OCI-LY1 (cell line): ENCODE measurements at regions not wholly inside any gene's neighbourhood (a gene's known extent, or its start where the extent isn't known, plus 50 kb on each side); places are given as distances from the start of the nearest gene placed in this dataset.

Experiments used
- H2AFZ ChIP-seq: fragments of 200-600 bp; sonication (generic), shearing (Covaris generic); 2 replicates; pipeline ENCODE4 v1.6.0; 2014; ENCODE audit warnings: antibody characterized with exemption, mild to moderate bottlenecking, low read length
- H3F3A ChIP-seq: fragments of 200-600 bp; sonication (generic), shearing (Covaris generic); 2 replicates; pipeline ENCODE4 v1.6.0; 2014; ENCODE audit warnings: mild to moderate bottlenecking, antibody characterized with exemption, low read length, moderate library complexity; ENCODE audit not compliant: insufficient read depth
- H3K27ac ChIP-seq: fragments of 200-600 bp; sonication (generic); 2 replicates; pipeline ENCODE4 v1.5.1; 2014; ENCODE audit warnings: low read length, mixed run types, mild to moderate bottlenecking, low read depth; ENCODE audit not compliant: poor library complexity, severe bottlenecking
- H3K27me3 ChIP-seq: fragments of 200-600 bp; sonication (generic); 2 replicates; pipeline ENCODE4 v1.6.0; 2014; ENCODE audit warnings: antibody characterized with exemption, mild to moderate bottlenecking, low read length, moderate library complexity; ENCODE audit not compliant: insufficient read depth
- H3K36me3 ChIP-seq: fragments of 200-600 bp; sonication (generic); 2 replicates; pipeline ENCODE4 v1.6.1; 2014; ENCODE audit warnings: mild to moderate bottlenecking, antibody characterized with exemption, low read length, moderate library complexity, mixed read lengths; ENCODE audit not compliant: insufficient read depth
- H3K4me1 ChIP-seq: fragments of 200-600 bp; sonication (generic); 2 replicates; pipeline ENCODE4 v1.5.1; 2014; ENCODE audit warnings: mild to moderate bottlenecking, low read length, moderate library complexity; ENCODE audit not compliant: insufficient read depth, severe bottlenecking
- H3K4me2 ChIP-seq: fragments of 200-600 bp; sonication (generic), shearing (Covaris generic); 2 replicates; pipeline ENCODE4 v1.6.1; 2014; ENCODE audit warnings: low read length
- H3K4me3 ChIP-seq: fragments of 200-600 bp; sonication (generic); 2 replicates; pipeline ENCODE4 v1.5.1; 2014; ENCODE audit warnings: low read length, low read depth, mild to moderate bottlenecking, mixed read lengths; ENCODE audit not compliant: poor library complexity, severe bottlenecking
- H3K79me2 ChIP-seq: fragments of 200-600 bp; shearing (Covaris generic); 2 replicates; pipeline ENCODE4 v1.6.1; 2016; ENCODE audit warnings: mixed run types, low read length, mixed read lengths; ENCODE audit not compliant: insufficient read depth
- H3K9ac ChIP-seq: fragments of 200-600 bp; sonication (generic), shearing (Covaris generic); 2 replicates; pipeline ENCODE4 v1.6.1; 2014; ENCODE audit warnings: mild to moderate bottlenecking, low read length, mixed read lengths
- H3K9me2 ChIP-seq: fragments of 200-600 bp; sonication (generic), shearing (Covaris generic); 2 replicates; pipeline ENCODE4 v1.6.1; 2014; ENCODE audit warnings: low read depth, mild to moderate bottlenecking, low read length, mixed read lengths
- H3K9me3 ChIP-seq: fragments of 200-600 bp; shearing (Covaris generic); 2 replicates; pipeline ENCODE4 v1.6.1; 2014; ENCODE audit warnings: low read length, mixed read lengths
- H4K20me1 ChIP-seq: fragments of 200-600 bp; sonication (generic), shearing (Covaris generic); 2 replicates; pipeline ENCODE4 v1.6.0; 2016; ENCODE audit warnings: mild to moderate bottlenecking, low read length; ENCODE audit not compliant: insufficient read depth
- CTCF ChIP-seq: fragments of 200-600 bp; sonication (generic), shearing (Covaris generic); IDR thresholded peaks from 2 replicates; pipeline ENCODE4 v1.5.1; 2017; ENCODE audit warnings: mild to moderate bottlenecking, antibody characterized with exemption, low read length, moderate library complexity, mixed read lengths
- EZH2 ChIP-seq: fragments of 200-600 bp; sonication (generic), shearing (Covaris generic); IDR thresholded peaks from 2 replicates; pipeline ENCODE4 v1.8.0; 2017; ENCODE audit warnings: borderline replicate concordance, mixed run types, mild to moderate bottlenecking, antibody characterized with exemption, low read length, moderate library complexity, mixed read lengths

GRCh38 chr13:64675255-64675892 lies 2554.8 kb downstream of the PCDH9 start:
- no peaks in the 10 kb centered on the region for H3K79me2 ChIP-seq
- H3K27me3 ChIP-seq, result no peaks in the 10 kb centered on the region
- no peak overlapping the region; the same call in 1 of the 2 replicates for H3K4me2 ChIP-seq
- H3K4me3 ChIP-seq, result no peak overlapping the region
- 0 out of 2 replicates have a peak overlapping the region, but pooled peaks have one; percentile 86 for H2AFZ ChIP-seq
- H3K27ac ChIP-seq, result peak overlapping the region; percentile 4
- TF ChIP-seq CTCF (no peak), EZH2 (no peak)
- H3F3A ChIP-seq, result no peaks in the 10 kb centered on the region
- H3K9me2 ChIP-seq, result no peaks in the 10 kb centered on the region
- H3K4me1 ChIP-seq, result peaks cover 19% of the 10 kb centered on the region
- H3K36me3 ChIP-seq, result no peaks in the 10 kb centered on the region
- no peaks in the 10 kb centered on the region for H4K20me1 ChIP-seq
- no peak overlapping the region for H3K9ac ChIP-seq
- H3K9me3 ChIP-seq, result 0 out of 2 replicates have a peak, but pooled peaks cover 3% of the 10 kb centered on the region

GRCh38 chr13:64674126-64674525 lies 2556.0 kb downstream of the PCDH9 start:
- H4K20me1 ChIP-seq, result no peaks in the 10 kb centered on the region
- H2AFZ ChIP-seq, result peak overlapping the region; percentile 2; the same call in 1 of the 2 replicates
- H3K79me2 ChIP-seq, result no peaks in the 10 kb centered on the region
- no peaks in the 10 kb centered on the region for H3F3A ChIP-seq
- H3K9ac ChIP-seq, result no peak overlapping the region
- no peak overlapping the region for H3K4me3 ChIP-seq
- H3K9me2 ChIP-seq, result no peaks in the 10 kb centered on the region
- 0 out of 2 replicates have a peak overlapping the region, but pooled peaks have one; percentile 27 for H3K4me2 ChIP-seq
- TF ChIP-seq EZH2, result no peak
- no peak for TF ChIP-seq CTCF
- H3K9me3 ChIP-seq, result 0 out of 2 replicates have a peak, but pooled peaks cover 3% of the 10 kb centered on the region
- H3K27ac ChIP-seq, result no peak overlapping the region
- H3K4me1 ChIP-seq, result peaks cover 19% of the 10 kb centered on the region
- H3K36me3 ChIP-seq, result no peaks in the 10 kb centered on the region
- H3K27me3 ChIP-seq, result no peaks in the 10 kb centered on the region

- Histone ChIP-seq H3F3A (no peaks in the 10 kb centered on the region), H3K79me2 (no peaks in the 10 kb centered on the region), H3K9me2 (no peaks in the 10 kb centered on the region), H3K4me3 (no peak overlapping the region), H3K4me1 (peaks cover 19% of the 10 kb centered on the region), H3K4me2 (no peak overlapping the region), H3K9ac (no peak overlapping the region), H3K36me3 (no peaks in the 10 kb centered on the region), H3K9me3 (0 out of 2 replicates have a peak, but pooled peaks cover 3% of the 10 kb centered on the region), H3K27ac (no peak overlapping the region), H4K20me1 (no peaks in the 10 kb centered on the region), H3K27me3 (no peaks in the 10 kb centered on the region), H2AFZ (no peak overlapping the region)
- no peak for TF ChIP-seq CTCF
- no peak for TF ChIP-seq EZH2
These were observed 2557.4 kb downstream of the PCDH9 start for GRCh38 chr13:64672751-64673150.
